ENCODE measurements at regions not wholly inside any gene's neighbourhood (a gene's known extent, or its start where the extent isn't known, plus 50 kb on each side); places are given as distances from the start of the nearest gene placed in this dataset.

DNA sequence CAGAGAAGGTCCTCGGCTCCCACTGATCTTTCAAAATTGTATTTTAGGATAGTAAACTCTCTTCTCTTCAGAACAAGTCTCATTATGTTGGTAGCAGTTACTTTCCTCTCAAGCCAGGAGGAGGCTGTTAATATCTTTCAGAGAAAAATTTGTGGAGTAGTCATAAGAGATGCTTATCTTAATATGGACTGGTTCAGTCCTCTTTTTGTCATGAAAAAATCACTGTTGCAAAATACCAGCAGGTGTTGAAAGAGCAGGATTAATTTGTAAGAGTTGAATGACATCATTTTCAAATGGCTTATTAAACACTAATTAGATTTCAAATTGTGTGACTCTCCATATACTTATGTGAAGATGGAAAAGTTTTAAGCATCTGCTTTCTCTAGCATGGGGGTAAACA, 662.5 kb downstream of the POM121L12 start:
- no peak for DNase-seq (ENCODE audit: low read depth in 4 of 4, low spot score in 3 of 4)

DNA sequence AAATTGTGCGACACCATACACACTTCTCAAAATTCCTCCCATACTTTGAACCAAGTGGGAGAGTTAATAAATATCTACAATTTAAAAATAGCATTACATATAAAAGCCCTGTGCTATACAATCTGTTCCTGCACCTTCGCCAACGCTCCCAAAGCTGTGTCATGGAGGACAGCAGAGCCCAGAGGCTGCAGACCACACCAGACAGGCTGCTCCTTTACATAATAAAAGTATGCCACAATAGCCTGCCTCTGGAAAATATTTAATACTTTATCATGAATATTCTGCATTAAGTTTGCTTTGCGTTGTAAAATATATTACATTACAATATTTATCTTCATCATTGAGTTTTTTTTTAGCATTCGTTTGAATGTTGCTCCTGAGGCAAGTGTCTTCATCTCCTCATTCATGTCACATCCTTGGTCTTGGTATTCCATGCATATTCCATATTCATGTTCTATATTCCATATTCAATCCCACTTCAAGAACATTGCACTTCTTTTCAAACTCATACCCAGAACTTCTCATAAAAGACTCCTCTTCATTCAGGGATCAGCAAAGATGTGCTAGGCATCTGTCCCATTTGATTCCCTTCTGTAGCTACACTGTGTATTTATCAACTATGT, 663.9 kb downstream of the POM121L12 start:
- DNase-seq (ENCODE audit: low read depth in 4 of 4, low spot score in 3 of 4): no peak

DNA sequence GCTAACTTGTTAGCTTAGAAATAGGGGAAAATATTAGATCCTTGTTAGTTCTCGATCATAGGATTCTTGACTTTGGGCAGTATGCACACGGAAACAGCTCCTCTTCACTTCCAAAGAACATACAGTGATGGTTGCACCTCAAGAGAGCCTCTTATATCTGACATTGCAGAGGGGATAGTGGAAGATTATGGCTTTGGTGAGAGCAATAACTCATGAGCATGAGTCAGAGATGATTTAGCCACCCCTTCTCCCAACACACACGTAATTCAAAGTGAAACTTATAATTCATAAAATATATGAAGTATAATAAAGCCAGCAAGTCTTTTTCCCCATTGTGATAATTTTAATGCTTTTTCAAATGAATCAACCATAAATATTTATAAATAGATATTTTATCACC, 683.7 kb downstream of the POM121L12 start:
- no peak for DNase-seq (ENCODE audit: low read depth in 4 of 4, low spot score in 3 of 4)

GRCh38 chr7:53740971-53741370, 705.5 kb downstream of the POM121L12 start:
- no peak for DNase-seq (ENCODE audit: low read depth in 4 of 4, low spot score in 3 of 4)

GRCh38 chr7:53743697-53744402, 708.4 kb downstream of the POM121L12 start:
- no peak for DNase-seq (ENCODE audit: low read depth in 4 of 4, low spot score in 3 of 4)

- DNase-seq (ENCODE audit: low read depth in 4 of 4, low spot score in 3 of 4): no peak
These were observed 708.9 kb downstream of the POM121L12 start for GRCh38 chr7:53744403-53744760.

DNA sequence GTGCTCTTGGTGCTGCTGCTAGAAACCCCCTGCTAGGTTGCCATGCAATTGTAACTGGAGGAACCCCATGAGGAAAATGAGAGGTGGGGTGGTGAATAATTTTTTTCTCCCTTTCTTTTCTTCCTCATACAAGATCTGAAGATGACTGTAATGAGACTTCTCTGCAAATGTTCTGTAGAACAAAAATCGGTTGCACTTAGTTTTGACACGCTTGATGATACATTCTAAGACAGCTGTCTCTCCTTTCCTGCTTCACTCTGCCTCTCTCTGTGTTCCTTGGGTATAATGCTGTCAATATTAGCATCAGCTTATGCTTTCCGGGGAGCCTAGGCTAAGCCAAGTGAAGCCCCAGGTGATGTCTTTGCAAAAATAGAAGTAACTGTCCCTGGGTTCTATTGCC, 721.5 kb downstream of the POM121L12 start:
- DNase-seq (ENCODE audit: low read depth in 4 of 4, low spot score in 3 of 4): no peak

DNA sequence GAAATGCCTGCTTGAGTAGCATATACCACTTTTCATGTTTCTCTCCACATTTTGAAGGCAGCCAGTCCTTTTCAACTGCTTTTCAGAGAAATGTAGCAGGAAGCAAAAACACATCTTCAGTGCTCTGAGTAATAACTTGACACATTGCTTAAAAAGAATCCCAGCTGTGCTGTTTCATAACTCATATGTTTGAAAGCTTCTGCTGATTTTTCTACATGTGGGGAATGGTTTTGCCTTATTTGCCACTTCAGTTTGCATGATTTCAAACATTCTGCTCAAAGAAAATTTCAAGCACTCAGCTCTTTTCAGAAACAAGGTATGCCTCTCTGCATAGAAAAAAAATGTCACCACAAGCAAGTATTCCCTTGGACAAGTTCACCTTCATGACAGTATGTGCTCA, 732.8 kb downstream of the POM121L12 start:
- DNase-seq (ENCODE audit: low read depth in 4 of 4, low spot score in 3 of 4): no peak

DNA sequence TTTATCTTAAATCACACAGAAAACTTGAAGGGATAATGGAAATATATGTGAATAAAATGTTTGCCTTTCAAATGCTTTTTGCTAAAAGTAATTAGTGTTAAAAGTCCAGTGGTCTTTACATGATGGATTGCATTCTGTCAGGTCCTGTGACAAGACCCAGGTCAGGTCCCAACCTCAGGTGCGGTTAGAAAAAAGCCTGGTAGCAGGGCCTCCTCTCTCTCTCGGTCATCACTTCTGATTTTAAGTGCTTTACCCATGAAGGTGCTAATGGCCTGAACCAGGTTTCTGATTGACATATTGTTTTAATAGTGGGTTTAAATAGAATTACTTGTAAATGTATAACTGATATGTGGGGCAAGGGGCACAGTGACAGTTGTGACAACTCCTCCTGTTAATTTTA, 736.3 kb downstream of the POM121L12 start:
- no peak for DNase-seq (ENCODE audit: low read depth in 4 of 4, low spot score in 3 of 4)

GRCh38 chr7:53776323-53776722, 740.9 kb downstream of the POM121L12 start:
- DNase-seq (ENCODE audit: low read depth in 4 of 4, low spot score in 3 of 4): no peak

GRCh38 chr7:53789741-53790140, 752.4 kb upstream of the VSTM2A start:
- DNase-seq (ENCODE audit: low read depth in 4 of 4, low spot score in 3 of 4): no peak

DNA sequence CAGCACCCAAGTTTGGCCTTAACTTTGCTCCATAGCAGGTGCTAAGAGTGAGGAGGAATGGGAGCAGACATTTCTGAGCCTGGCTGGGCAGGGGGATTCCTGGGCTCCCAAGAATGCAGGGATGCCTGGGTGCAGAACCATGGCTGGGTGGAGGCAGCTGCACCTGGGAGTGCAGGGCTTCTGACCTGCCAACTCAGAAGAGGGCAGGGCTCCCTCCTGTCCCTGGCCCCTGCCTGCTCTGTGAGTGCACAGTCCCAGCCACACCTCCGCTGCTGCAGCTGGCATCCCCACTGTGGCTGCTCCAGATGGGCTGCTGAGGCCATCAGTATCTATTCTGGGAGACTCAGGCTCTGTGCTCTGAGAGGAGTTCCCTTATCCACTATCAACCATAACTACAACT, 747.4 kb upstream of the VSTM2A start:
- no peak for DNase-seq (ENCODE audit: low read depth in 4 of 4, low spot score in 3 of 4)

DNA sequence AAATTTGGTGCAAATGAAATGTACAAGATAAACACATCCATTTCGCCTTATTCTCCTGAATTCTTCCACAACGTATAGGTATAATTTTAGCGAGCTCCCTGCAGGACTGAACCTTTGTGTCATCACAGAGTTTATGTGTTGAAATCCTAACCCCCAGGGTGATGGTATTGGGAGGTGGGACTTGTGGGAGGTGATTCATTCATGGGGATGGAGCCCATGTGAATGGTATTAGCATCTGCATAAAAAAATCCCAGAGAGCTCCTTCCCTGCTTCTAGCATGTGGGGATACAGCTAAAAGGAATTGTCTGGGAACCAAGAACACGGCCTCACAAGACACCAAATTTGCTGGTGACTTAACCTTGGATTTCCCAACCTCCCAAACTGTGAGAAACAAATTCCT, 741.4 kb upstream of the VSTM2A start:
- DNase-seq (ENCODE audit: low read depth in 4 of 4, low spot score in 3 of 4): no peak

- DNase-seq (ENCODE audit: low read depth in 4 of 4, low spot score in 3 of 4): no peak
These were observed 736.1 kb upstream of the VSTM2A start for GRCh38 chr7:53806119-53806518.

DNA sequence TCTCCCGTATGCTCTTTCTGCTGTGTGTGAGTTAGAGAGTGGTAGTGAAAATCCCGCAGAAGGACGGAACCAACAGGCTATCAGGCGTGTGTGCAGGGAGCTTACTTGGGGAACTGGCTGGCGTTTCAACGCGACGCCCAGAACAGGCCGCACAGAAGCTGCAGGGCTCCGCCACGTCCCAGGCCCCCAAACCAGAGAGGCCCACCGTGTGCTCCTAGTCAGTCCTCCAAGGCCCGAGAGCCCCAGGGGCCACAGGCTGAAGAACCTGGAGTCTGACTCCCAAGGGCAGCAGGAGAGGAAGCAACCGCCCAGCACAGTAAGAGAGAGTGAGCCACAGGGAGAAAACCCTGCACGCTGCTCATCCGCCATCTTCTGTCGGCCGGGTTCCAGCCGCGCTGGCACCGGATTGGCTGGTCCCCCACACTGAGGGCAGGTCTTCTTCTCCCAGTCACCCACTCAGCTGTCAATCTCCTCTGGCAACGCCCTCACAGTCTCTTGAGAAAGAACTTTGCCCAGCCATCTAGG, 730.6 kb upstream of the VSTM2A start:
- no peak for DNase-seq (ENCODE audit: low read depth in 4 of 4, low spot score in 3 of 4)

DNA sequence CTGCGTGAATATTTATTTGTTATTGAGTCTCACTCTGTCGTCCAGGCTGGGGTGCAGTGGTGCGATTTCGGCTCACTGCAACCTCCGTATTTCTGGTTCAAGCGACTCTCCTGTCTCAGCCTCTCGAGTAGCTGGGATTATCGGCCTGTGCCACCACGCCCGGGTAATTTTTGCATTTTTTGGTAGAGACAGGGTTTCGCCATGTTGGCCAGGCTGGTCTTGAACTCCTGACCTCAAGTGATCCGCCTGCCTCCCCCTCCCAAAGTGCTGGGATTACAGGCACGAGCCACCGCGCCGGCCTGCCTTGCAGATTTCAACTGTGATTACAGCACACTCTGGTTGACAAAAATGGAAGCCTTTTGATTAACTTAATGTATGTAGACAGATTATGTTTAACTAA, 730.0 kb upstream of the VSTM2A start:
- DNase-seq (ENCODE audit: low read depth in 4 of 4, low spot score in 3 of 4): no peak

DNA sequence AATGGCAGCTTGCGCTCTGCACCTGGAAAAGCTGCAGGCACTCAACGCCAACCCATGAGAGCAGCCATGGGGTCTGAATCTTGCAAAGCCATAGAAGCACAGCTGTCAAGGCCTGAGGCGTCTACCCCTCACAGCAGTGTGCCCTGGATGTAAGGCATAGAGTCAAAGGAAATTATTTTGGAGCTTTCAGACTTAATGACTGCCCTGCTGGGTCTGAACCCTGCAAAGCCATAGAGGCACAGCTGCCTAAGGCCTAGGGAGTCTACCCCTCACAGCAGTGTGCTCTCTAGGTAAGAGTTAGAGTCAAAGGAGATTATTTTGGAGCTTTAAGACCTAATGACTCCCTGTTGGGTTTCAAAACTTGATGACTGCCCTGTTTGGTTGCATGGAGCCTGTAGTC, 706.9 kb upstream of the VSTM2A start:
- no peak for DNase-seq (ENCODE audit: low read depth in 4 of 4, low spot score in 3 of 4)

DNA sequence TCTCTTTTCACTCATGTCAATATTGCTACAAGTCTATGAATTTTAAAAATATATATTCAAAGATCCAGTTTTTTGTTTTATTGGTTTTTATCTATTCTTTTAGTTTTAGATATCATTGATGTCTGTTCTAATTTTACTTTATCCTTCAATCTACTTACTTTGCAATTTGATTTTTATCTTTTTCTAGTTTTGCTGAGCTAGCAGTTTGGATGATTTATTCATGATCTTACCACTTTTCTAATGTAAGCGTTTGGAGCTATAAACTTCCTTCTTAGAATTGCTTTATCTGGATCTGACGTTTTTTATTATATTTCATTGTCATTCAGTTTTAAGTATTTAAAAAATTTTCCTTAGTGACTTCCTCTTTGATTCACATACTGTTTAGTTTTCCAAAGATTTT, 664.5 kb upstream of the VSTM2A start:
- DNase-seq (ENCODE audit: low read depth in 4 of 4, low spot score in 3 of 4): no peak

DNA sequence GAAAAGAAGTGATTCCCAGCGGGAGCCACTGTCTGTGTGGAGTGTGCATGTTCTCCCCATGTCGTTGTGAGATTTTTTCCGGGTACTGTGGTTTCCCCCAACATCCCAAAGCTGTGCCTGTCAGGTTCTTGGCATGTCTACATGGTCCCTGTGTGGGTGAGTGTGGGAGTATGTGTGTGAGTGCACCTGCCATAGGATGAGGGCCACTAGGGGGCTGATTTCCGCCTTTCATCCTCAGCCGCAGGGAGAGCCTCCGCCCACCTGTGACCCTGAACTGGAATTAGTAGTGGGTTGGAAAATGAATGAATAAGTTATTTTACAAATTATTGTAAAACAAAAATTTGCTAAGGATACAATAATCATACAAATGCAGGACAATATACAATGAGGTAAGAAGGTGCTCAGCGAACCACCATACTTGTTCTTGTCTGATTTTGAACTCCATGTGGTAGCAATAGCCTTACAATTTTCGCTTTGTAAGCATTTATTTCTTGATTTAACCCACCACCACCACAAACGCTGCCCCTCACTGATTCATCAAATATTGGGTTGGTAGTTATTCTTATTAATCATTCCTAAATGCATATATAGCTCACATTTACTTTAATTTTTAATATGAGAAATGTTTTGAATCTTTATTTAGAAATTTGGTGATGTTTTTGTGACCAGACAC, 641.2 kb upstream of the VSTM2A start:
- no peak for DNase-seq (ENCODE audit: low read depth in 4 of 4, low spot score in 3 of 4)

DNA sequence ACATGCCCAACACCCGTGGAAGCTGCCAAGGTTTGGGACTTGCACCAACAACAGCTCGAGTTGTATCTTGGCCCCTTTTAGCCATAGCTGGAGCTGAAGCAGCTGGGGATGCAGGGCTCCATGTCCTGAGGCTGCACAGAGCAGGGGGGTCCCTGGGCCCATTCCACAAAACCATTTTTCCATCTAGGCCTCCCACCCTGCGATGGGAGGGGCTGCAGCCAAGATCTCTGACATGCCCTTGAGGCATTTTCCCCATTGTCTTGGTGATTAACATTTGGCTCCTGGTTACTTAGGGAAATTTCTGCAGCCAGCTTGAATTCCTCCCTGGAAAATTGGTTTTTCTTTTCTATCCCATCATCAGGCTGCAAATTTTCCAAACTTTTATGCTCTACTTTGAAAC, 637.8 kb upstream of the VSTM2A start:
- no peak for DNase-seq (ENCODE audit: low read depth in 4 of 4, low spot score in 3 of 4)

GRCh38 chr7:53917637-53918036, 624.5 kb upstream of the VSTM2A start:
- no peak for DNase-seq (ENCODE audit: low read depth in 4 of 4, low spot score in 3 of 4)

DNA sequence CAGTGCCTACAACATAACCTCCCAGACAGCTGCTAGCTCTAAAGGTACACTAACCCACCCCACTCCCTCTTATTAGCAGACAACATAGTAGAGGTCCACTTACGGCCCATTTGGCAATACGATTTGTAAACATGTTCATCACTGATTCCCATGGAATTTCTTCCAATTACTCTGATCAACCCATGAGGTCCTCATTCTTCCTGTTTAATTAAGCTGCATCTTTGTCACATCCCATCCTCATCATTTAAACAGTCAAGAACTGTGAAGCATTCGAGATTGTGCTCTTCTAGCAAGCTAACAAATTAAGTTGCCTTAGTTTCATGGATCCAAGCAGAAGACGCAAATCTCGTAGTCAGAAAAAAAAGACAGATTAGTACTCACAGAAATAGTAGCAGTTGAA, 622.2 kb upstream of the VSTM2A start:
- no peak for DNase-seq (ENCODE audit: low read depth in 4 of 4, low spot score in 3 of 4)

Measured in right renal pelvis (tissue), 4 donors.